ENCODE measurements at regions not wholly inside any gene's neighbourhood (a gene's known extent, or its start where the extent isn't known, plus 50 kb on each side); places are given as distances from the start of the nearest gene placed in this dataset.

GRCh38 chr22:49586244-49586748 lies 241.4 kb downstream of the BRD1 start:
- no peak overlapping the region for H3K4me3 ChIP-seq
- H3K27ac ChIP-seq = no peak overlapping the region
- TF ChIP-seq POLR2A (IDR thresholded peaks at IDR 0.05) = no peak
- no peak for TF ChIP-seq CTCF (IDR thresholded peaks at IDR 0.05)
- no peaks in the 10 kb centered on the region for H3K9me3 ChIP-seq
- H3K27me3 ChIP-seq = no peaks in the 10 kb centered on the region
- DNase-seq (no peak), ATAC-seq (no peak)
- H3K36me3 ChIP-seq = no peaks in the 10 kb centered on the region
- no peaks in the 10 kb centered on the region for H3K4me1 ChIP-seq
- 69 to 93% (median 83%) methylated on average over 15 to 20 of the region's 20 CpGs for WGBS, 4 donors
- intact Hi-C loops (cut with DNase I) = loop anchor here in 1 of 10 donors (10.0 kb wide), 1 partner anchor 61 kb away; no protein-coding TSS in a partner anchor

DNA sequence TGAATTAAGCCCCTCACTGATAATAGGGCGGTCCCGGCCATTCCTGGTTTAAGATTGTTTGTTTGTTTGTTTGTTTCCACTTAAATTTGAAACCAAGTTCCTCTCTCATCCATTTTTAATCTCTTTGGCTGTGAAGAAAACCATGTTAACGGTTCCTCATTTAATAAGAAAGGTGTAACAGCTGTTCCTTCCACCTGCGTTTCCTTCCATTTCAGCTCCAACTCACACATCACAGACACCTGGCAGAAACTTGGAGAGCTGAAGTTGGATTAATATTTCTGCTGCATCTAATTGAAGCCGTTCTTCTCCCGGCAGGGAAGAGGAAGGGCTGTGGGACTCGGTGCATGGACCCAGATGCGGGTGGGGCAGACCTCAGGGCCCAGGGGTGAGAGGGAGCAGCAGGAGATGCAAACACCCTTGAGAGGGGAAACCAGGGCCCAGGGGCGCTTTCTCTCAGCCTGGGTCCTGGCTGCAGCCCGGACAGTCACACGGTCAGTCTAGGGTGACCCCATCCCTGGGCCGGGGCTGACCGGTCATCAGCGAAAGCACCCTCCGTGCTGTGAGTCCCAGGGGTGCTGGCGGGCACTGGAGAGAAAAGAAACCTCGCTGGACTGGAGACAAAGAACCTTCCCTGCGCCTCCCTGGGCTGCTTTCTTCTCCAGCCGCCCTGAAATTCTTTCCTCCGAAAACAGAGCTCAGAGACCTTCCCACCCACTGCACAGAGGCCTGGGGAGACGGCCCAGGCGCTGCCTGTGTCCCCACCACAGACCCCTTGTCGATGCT lies 242.0 kb downstream of the BRD1 start:
- Histone ChIP-seq H3K4me1 (no peaks in the 10 kb centered on the region), H3K4me3 (no peak overlapping the region), H3K27ac (no peak overlapping the region), H3K9me3 (peaks cover 0 to 4% (median 0%) of the 10 kb centered on the region in 12 donors), H3K36me3 (no peaks in the 10 kb centered on the region), H3K27me3 (no peaks in the 10 kb centered on the region)
- WGBS, 4 donors = 84 to 88% (median 86%) methylated on average over 23 of the region's 23 CpGs
- intact Hi-C loops (cut with DNase I) = loop anchor here in 1 of 10 donors (10.0 kb wide), 1 partner anchor 61 kb away; no protein-coding TSS in a partner anchor
- TF ChIP-seq POLR2A (IDR thresholded peaks at IDR 0.05) = no peak
- no peak for TF ChIP-seq CTCF (IDR thresholded peaks at IDR 0.05)
- no peak for ATAC-seq
- DNase-seq = no peak

DNA sequence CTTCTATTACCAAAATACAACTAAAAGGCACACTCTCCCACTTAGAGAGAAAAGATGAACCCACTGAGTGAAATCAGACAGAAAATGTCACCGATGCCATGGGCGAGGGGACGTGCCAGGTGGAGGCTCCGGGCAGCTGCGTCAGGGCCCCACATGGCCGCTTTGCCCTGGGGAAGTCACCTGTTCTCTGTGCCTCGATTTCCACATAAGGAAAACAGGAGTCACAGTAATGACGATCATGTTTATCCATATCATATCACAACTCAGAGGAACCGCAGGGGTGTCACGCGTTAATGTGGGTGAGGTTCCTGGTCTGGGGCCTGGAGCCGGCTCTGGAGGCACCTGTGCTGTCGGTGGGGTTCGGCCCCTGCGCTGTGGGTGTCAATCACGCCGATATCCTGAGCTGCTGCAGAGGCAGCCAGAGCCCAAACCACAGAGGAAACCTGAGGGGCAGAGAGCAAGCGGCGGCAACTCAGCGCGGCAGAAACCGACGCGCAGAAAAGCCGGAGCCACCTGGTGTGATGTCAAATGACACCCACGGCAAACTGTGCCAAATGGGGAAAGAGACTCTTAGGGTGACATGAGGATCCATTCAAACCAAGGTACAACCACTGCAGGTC lies 243.7 kb downstream of the BRD1 start:
- Histone ChIP-seq H3K4me1 (no peaks in the 10 kb centered on the region), H3K9me3 (peaks cover 0 to 13% (median 2%) of the 10 kb centered on the region in 12 donors), H3K4me3 (no peak overlapping the region), H3K36me3 (no peaks in the 10 kb centered on the region), H3K27ac (no peak overlapping the region), H3K27me3 (no peaks in the 10 kb centered on the region)
- DNase-seq (no peak), ATAC-seq (no peak)
- TF ChIP-seq POLR2A (IDR thresholded peaks at IDR 0.05) = no peak
- TF ChIP-seq CTCF (IDR thresholded peaks at IDR 0.05) = no peak
- intact Hi-C loops (cut with DNase I) = loop anchor here in 1 of 10 donors (10.0 kb wide), 1 partner anchor 59 kb away; no protein-coding TSS in a partner anchor
- WGBS, 4 donors = 90 to 94% (median 92%) methylated on average over 26 of the region's 26 CpGs

GRCh38 chr22:49583341-49583740 lies 244.3 kb downstream of the BRD1 start:
- Histone ChIP-seq H3K27ac (no peak overlapping the region), H3K9me3 (peaks cover 0 to 16% (median 2%) of the 10 kb centered on the region in 12 donors), H3K4me1 (no peaks in the 10 kb centered on the region), H3K27me3 (no peaks in the 10 kb centered on the region), H3K4me3 (no peak overlapping the region), H3K36me3 (no peaks in the 10 kb centered on the region)
- DNase-seq (no peak), ATAC-seq (no peak)
- intact Hi-C loops (cut with DNase I) = loop anchor here in 1 of 10 donors (10.0 kb wide), 1 partner anchor 59 kb away; no protein-coding TSS in a partner anchor
- WGBS, 4 donors = 81 to 93% (median 86%) methylated on average over 11 of the region's 11 CpGs
- TF ChIP-seq POLR2A (IDR thresholded peaks at IDR 0.05) (no peak), CTCF (IDR thresholded peaks at IDR 0.05) (no peak)

Data from heart left ventricle (tissue), 16 donors.